Ovary (tissue), 7 donors: ENCODE measurements at regions not wholly inside any gene's neighbourhood (a gene's known extent, or its start where the extent isn't known, plus 50 kb on each side); places are given as distances from the start of the nearest gene placed in this dataset.

Source experiments
- DNase-seq, 5 donors: peaks; one replicate each; pipeline ENCODE4 v3.0.0-alpha.2; 2019 to 2020
- H3K27ac ChIP-seq, 2 donors: fragments of 200-600 bp; one replicate each; pipeline versions ENCODE4 v1.5.1 to v1.8.0; 2019 to 2022
- H3K27me3 ChIP-seq: fragments of 200-600 bp; one replicate; pipeline ENCODE4 v1.8.0; 2022
- H3K36me3 ChIP-seq: fragments of 200-600 bp; sonication (generic); one replicate; pipeline ENCODE4 v1.5.1; 2019
- H3K4me1 ChIP-seq: one replicate; pipeline ENCODE4 v1.8.1; 2013; ENCODE audit warnings: mild to moderate bottlenecking, moderate library complexity; ENCODE audit not compliant: insufficient read depth
- H3K4me3 ChIP-seq: fragments of 200-600 bp; sonication (generic); one replicate; pipeline ENCODE4 v1.5.1; 2017
- H3K9me3 ChIP-seq, 2 donors: fragments of 200-600 bp in 1 of 2; sonication (generic) in 1 of 2; one replicate each; pipeline versions ENCODE4 v1.5.1 to v1.8.1; 2013 to 2019; ENCODE audit warnings: mild to moderate bottlenecking in 1 of 2, moderate library complexity in 1 of 2
- CTCF ChIP-seq, 3 donors: fragments of 450-650 bp in 2 of 3; fragments of 200-600 bp in 1 of 3; IDR thresholded peaks; one replicate each; pipeline versions ENCODE4 v1.5.1 to v1.8.0; 2016 to 2022; ENCODE audit warnings: antibody characterized with exemption in 3 of 3, mild to moderate bottlenecking in 1 of 3
- EP300 ChIP-seq: sonication (generic); formaldehyde crosslinking; IDR thresholded peaks from one replicate; pipeline ENCODE4 v1.6.1; 2017; ENCODE audit warnings: antibody characterized with exemption
- POLR2A ChIP-seq: fragments of 450-650 bp; IDR thresholded peaks from one replicate; pipeline ENCODE4 v1.6.1; 2017; ENCODE audit warnings: antibody characterized with exemption, mild to moderate bottlenecking, moderate library complexity
- WGBS, 3 donors: extraction: QIAGEN DNeasy Blood & Tissue Kit in 1 of 3; methylation state at CpG; one replicate each; pipeline versions ENCODE4 v1.1.5 to v1.1.7; 2013 to 2017; 5-methylcytosine and 5-hydroxymethylcytosine counted together
- intact Hi-C, 4 donors: fragments of 100-400 bp; cut with DNase I; formaldehyde crosslinking; loops; one replicate each; pipeline versions ENCODE4 v1.11.0 to v1.15.1; 2022 to 2023
- donor health status: DM: no; HTN: no; CAD: no; lungs with moderate emphysema.
- donor health status: DM: no; HTN: no; CAD: no.
- donor health status: Bipolar disorder and iron deficiency.
- donor health status: DM: no; HTN: no; CAD: no.
- donor health status: DM: yes; HTN: yes; CAD: no.

DNA sequence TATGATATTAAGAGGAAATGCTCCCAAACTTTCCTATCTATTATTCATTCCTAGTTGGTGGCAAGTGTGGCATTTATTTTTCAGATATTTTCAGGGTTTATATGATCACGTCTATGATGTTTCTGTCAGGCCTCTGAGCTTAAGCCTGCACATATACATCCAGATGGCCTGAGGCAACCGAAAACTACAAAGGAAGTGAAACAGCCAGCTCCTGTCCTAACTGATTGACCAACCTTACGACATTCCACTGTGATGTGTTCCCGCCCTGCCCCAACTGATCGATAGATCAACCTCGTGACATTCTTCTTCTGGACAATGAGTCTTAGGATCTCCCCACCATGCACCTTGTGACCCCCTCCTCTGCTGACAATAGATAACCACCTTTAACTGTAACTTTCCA is 67.6 kb upstream of the CTSO start:
- no peaks in the 10 kb centered on the region for H3K27me3 ChIP-seq
- H3K9me3 ChIP-seq, result no peaks in the 10 kb centered on the region
- DNase-seq, result no peak
- intact Hi-C loops, result no loop called here
- WGBS, 3 donors, result 93 to 95% (median 94%) methylated on average over 6 of the region's 6 CpGs
- H3K4me1 ChIP-seq, result no peaks in the 10 kb centered on the region
- no peak overlapping the region for H3K4me3 ChIP-seq
- no peak for TF ChIP-seq CTCF (IDR thresholded peaks at IDR 0.05)
- TF ChIP-seq POLR2A, result no peak
- no peak for TF ChIP-seq EP300
- H3K27ac ChIP-seq, result no peak overlapping the region
- no peaks in the 10 kb centered on the region for H3K36me3 ChIP-seq

GRCh38 chr4:156019246-156019645 is 65.6 kb upstream of the CTSO start:
- Histone ChIP-seq H3K9me3 (no peaks in the 10 kb centered on the region), H3K4me1 (no peaks in the 10 kb centered on the region), H3K27ac (no peak overlapping the region), H3K27me3 (no peaks in the 10 kb centered on the region), H3K36me3 (no peaks in the 10 kb centered on the region), H3K4me3 (no peak overlapping the region)
- WGBS, 3 donors, result 65 to 74% (median 72%) methylated on average over 2 of the region's 2 CpGs
- no peak for DNase-seq
- TF ChIP-seq EP300, result no peak
- intact Hi-C loops, result no loop called here

GRCh38 chr4:156018383-156018782 is 64.7 kb upstream of the CTSO start:
- no peak overlapping the region for H3K4me3 ChIP-seq
- H3K4me1 ChIP-seq, result no peaks in the 10 kb centered on the region
- no peaks in the 10 kb centered on the region for H3K27me3 ChIP-seq
- no peak overlapping the region for H3K27ac ChIP-seq
- H3K9me3 ChIP-seq, result no peaks in the 10 kb centered on the region
- TF ChIP-seq CTCF (IDR thresholded peaks at IDR 0.05) (no peak), EP300 (no peak), POLR2A (no peak)
- intact Hi-C loops, result no loop called here
- H3K36me3 ChIP-seq, result no peaks in the 10 kb centered on the region
- 50 to 59% (median 54%) methylated on average over 5 of the region's 5 CpGs for WGBS, 3 donors
- DNase-seq, result no peak

DNA sequence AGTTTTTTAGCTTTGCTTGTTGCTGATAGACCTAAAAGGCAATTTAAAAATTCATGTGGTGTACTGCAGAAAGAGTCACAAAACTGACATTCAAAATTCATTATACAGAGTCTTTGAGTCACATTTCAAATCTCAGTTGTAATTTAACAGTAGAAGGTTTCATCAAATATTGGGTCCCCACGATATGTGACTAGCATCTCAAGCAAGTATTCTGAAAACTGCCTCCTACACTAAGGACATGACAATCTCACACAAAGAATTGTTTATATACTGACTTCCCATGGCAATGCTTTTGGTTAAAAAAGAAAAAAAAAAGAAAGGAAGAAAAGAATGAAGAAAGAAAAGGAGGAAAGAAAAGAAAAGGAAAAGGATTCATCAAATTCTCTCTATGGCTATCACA is 62.1 kb upstream of the CTSO start:
- H3K4me1 ChIP-seq, result no peaks in the 10 kb centered on the region
- H3K9me3 ChIP-seq, result no peaks in the 10 kb centered on the region
- 82 to 92% (median 91%) methylated on average over 1 of the region's 1 CpG for WGBS, 3 donors
- H3K27me3 ChIP-seq, result no peaks in the 10 kb centered on the region
- H3K27ac ChIP-seq, result no peak overlapping the region
- intact Hi-C loops, result no loop called here
- H3K4me3 ChIP-seq, result no peak overlapping the region
- TF ChIP-seq POLR2A (no peak), EP300 (no peak), CTCF (IDR thresholded peaks at IDR 0.05) (no peak)
- no peak for DNase-seq
- no peaks in the 10 kb centered on the region for H3K36me3 ChIP-seq

GRCh38 chr4:156006192-156006591 is 52.5 kb upstream of the CTSO start:
- no peak overlapping the region for H3K4me3 ChIP-seq
- 94 to 96% (median 96%) methylated on average over 16 of the region's 16 CpGs for WGBS, 3 donors
- H3K27me3 ChIP-seq, result no peaks in the 10 kb centered on the region
- no peak for TF ChIP-seq EP300
- TF ChIP-seq CTCF (IDR thresholded peaks at IDR 0.05), result no peak
- TF ChIP-seq POLR2A, result no peak
- intact Hi-C loops, result no loop called here
- H3K4me1 ChIP-seq, result no peaks in the 10 kb centered on the region
- H3K27ac ChIP-seq, result no peak overlapping the region
- H3K9me3 ChIP-seq, result no peaks in the 10 kb centered on the region
- no peak for DNase-seq
- no peaks in the 10 kb centered on the region for H3K36me3 ChIP-seq
